GM12874 (cell line): ENCODE measurements at regions not wholly inside any gene's neighbourhood (a gene's known extent, or its start where the extent isn't known, plus 50 kb on each side); places are given as distances from the start of the nearest gene placed in this dataset.

Experiments used
- TF ChIP-seq, protein P1 (sequence below): IDR thresholded peaks from 2 replicates; pipeline ENCODE4 v1.5.1; 2011; ENCODE audit warnings: low read depth, mild to moderate bottlenecking, control low read depth, low read length, moderate library complexity; ENCODE audit not compliant: insufficient read depth

DNA sequence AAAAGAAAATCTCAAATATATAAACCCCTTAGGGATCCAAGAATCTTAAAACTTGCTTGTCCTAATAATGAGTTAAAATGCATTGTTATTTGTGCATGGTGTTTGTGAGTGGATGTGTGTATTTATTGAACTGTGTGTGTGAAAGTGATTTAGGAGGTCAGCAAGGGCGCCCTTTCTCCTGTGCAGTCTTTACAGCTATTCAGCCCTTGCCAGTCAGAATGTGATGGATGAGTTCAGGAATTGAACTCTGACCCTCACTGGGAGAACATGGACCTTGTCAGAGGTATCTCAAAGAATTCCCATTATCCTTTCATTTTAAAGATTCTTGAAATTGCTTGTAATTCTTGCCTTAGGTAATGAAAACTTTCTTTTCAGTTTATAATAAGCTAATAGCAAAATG is 493.0 kb upstream of the ADGRL4 start:
- TF ChIP-seq, protein P1, sequence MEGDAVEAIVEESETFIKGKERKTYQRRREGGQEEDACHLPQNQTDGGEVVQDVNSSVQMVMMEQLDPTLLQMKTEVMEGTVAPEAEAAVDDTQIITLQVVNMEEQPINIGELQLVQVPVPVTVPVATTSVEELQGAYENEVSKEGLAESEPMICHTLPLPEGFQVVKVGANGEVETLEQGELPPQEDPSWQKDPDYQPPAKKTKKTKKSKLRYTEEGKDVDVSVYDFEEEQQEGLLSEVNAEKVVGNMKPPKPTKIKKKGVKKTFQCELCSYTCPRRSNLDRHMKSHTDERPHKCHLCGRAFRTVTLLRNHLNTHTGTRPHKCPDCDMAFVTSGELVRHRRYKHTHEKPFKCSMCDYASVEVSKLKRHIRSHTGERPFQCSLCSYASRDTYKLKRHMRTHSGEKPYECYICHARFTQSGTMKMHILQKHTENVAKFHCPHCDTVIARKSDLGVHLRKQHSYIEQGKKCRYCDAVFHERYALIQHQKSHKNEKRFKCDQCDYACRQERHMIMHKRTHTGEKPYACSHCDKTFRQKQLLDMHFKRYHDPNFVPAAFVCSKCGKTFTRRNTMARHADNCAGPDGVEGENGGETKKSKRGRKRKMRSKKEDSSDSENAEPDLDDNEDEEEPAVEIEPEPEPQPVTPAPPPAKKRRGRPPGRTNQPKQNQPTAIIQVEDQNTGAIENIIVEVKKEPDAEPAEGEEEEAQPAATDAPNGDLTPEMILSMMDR: no peak

DNA sequence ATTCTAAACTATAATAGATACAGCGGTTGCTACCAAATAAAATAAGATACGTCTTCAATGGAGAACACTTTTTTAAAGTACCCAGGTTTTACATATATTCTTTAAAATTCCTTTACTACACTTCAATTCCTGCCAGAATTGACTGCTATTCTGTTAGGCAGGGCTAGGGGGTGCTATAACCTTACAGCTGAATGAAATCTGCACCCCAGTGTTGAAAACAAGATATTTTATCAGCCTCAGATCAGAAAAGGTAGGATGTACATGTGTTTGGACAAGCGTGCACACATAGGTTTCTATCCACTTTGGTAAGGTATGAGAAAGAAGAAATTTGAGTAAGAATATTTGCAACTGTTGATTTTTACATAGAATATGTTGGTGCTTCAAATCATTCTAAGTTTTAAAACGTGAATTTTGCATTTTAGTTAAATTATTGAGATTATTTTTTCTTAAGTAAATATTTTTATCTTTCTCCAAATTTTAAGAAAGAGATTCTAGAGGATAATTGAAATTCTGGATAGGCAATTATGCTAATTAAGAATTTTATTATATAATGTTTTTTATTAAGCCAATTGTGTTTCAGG is 490.8 kb upstream of the ADGRL4 start:
- TF ChIP-seq, protein P1: peak; percentile 73

DNA sequence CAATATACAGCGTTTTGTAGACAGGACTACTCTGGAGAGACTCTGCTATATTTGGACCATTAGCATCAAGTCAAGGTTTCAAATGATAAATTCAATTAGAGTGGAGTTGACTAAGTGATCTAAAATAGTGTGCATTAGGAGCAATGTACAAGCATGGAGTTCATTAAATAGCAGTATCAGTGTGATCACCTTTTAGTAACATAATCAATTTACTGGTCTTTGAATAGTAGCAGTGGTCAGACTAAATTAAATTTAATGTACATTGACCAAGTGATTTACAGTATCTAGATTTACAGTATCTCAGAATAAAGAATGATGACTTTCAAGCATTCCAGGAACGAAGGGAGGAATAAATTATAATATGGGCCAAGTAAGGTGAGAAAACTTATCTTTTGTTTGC is 489.6 kb upstream of the ADGRL4 start:
- TF ChIP-seq, protein P1: no peak

DNA sequence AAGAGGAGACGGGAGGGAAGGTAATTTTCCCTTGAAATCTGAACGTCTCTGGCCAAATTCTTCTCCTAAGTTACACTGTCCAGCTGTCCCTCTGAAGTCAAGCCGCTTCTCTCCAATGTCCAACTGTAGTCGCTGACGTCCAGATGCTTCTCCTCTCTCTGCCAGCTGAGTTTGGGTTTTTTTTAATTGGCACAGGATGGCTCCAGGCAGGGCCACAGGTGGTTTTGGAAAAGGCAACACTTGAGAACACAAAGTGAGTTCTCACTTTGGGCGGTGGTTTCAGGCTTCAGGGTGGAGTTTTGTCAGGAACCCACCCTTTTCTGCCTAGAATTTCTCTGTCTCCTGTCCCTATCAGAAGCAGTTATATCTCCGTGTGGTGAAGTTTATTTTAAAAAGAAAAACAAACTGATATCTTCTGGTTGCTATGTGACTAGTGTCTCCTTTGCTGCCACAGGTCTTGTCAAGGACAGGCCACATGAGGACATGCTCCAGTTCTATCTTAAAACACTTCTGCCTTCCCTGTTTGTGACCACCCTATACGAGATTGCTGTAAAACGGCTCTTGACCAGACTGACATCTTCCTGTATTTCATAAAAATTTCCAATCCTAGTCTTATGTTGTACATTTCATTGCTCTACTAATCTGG is 472.3 kb upstream of the ADGRL4 start:
- TF ChIP-seq, protein P1: no peak

DNA sequence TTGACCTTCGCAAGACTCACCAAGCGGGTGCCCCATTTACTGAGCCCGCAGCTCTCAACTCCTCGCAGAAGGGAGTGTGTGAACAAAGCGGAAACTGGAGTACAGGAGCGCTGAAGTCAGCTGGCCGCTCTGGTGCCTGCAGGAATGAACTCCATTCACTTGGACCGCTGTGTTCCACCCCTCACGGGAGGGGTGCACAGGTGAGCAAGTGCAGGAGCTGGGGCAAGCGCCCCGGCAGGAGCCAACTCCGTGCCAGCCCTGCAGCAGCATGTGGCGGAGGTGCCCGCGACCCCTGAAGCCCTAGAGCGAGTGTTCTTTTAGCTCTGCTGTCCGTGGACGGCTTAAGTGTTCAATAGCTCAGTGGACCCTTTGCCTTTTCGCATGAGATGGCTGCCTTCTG is 471.6 kb upstream of the ADGRL4 start:
- TF ChIP-seq, protein P1: no peak

DNA sequence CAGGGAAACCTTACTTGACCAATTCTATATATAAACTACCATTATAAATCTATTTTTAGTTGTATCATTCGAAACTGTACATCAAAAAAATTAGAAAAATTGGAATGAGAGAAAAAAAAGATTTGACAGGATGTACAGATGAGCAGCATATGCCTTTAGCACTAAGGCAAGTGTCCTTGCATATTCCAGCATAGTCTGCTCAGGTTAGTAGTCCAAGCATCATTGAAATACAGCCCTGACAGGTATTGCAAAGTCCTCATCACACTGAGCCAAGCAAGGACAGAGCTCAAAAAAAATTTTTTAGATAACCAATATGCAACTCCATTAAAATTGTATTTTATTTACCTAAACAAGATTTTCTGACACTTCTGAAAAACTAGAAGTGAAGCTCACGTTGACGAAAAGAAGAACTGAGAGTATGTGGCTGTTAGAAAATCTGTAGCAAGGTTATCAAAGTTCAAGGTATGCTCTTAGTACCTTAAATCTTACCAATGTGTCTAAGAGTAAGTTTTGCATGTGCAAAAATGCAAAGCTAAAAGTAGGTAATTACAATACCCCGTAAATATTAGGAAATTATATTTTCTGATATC is 465.6 kb upstream of the ADGRL4 start:
- TF ChIP-seq, protein P1: no peak

DNA sequence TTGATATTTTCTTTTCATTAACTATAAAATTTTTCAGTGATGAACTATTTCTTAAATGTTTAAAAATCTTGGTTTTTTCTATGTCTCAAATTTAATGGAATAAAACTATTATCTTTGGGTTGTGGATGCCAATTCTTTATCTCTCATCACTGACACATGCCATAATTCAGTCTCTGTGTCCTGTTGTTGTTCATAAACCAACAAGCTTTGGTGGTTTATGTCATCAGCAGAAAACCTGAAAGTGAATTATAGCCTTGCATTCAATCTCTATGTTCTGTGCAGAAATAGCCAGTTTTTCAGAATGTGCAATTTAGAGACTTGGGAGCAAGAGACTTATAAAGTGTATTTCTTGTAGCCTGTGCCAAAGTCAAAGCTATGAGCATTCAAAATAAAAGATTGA is 462.6 kb upstream of the ADGRL4 start:
- TF ChIP-seq, protein P1: no peak
